ENCODE measurements at regions not wholly inside any gene's neighbourhood (a gene's known extent, or its start where the extent isn't known, plus 50 kb on each side); places are given as distances from the start of the nearest gene placed in this dataset.

- TF ChIP-seq EZH2 (IDR thresholded peaks at IDR 0.05; ENCODE audit: borderline replicate concordance, low read depth, low read length, poor library complexity, severe bottlenecking): no peak
- no peak for TF ChIP-seq CTCF (conservative IDR thresholded peaks at IDR 0.05; ENCODE audit: low read depth, low read length)
These were observed 125.8 kb downstream of the SLC38A4 start for GRCh38 chr12:46699986-46700385.
